HCT116 (cell line): ENCODE measurements at regions not wholly inside any gene's neighbourhood (a gene's known extent, or its start where the extent isn't known, plus 50 kb on each side); places are given as distances from the start of the nearest gene placed in this dataset.

Source experiments
- ATAC-seq: fragments of 200-7000 bp; cut with Tn5 transposase; 2 replicates; pipeline ENCODE4 v1.9.1; 2020; ENCODE audit warnings: mild to moderate bottlenecking, moderate library complexity
- BruUV-seq: library from RNA; stranded (reverse); fragments of 400-500 nt; replicated peaks from 2 replicates; lab custom pipeline; 2021; lab: Mats Ljungman, UMichigan
- CTCF ChIA-PET: fragments of 300-600 bp; sonication (Branson Sonifier 250); formaldehyde crosslinking; loops from one replicate; lab custom pipeline; 2021; ENCODE audit warnings: antibody characterized with exemption; lab: Charles Lee
- POLR2A ChIA-PET: fragments of 300-600, 350-600 bp; sonication (Branson Sonifier 250); formaldehyde crosslinking; loops from one replicate; lab custom pipeline; 2021; ENCODE audit warnings: antibody characterized with exemption; lab: Charles Lee
- RAD21 ChIA-PET, 2 experiments: fragments of 300-600 bp; sonication (Branson Sonifier 250); formaldehyde crosslinking; loops; one replicate each; lab custom pipeline; 2023; ENCODE audit warnings: low total read pairs in 2 of 2; ENCODE audit not compliant: uncharacterized antibody in 2 of 2, unreplicated experiment in 2 of 2, low non-redundant PET in 1 of 2; lab: Charles Lee
- DNase-seq: peaks from one replicate; pipeline ENCODE4 v3.0.0-alpha.2; 2010; ENCODE audit warnings: low read depth, low spot score
- H2AFZ ChIP-seq: fragments of 200-600 bp; shearing (Covaris generic), sonication (generic); 2 replicates; pipeline ENCODE4 v1.6.1; 2017; ENCODE audit warnings: low read depth, mixed run types, mixed read lengths, antibody characterized with exemption, low read length; ENCODE audit not compliant: poor library complexity, severe bottlenecking
- H3K27ac ChIP-seq: 2 replicates; pipeline ENCODE4 v1.5.1; 2012; ENCODE audit warnings: low read depth, low read length
- H3K27me3 ChIP-seq: fragments of 200-600 bp; sonication (generic); 2 replicates; pipeline ENCODE4 v1.6.1; 2016; ENCODE audit warnings: mixed run types, low read length, mixed read lengths; ENCODE audit not compliant: insufficient read depth
- H3K36me3 ChIP-seq, 2 experiments: fragments of 200-500 bp in 1 of 2; fragments of 200-600 bp in 1 of 2; sonication (Bioruptor generic) in 1 of 2; sonication (generic) in 1 of 2; 2 replicates each; pipeline versions ENCODE4 v1.5.1 to v1.6.1; 2014 to 2016; ENCODE audit warnings: low read length in 2 of 2, inconsistent platforms in 1 of 2, mixed read lengths in 1 of 2, mixed run types in 1 of 2; ENCODE audit not compliant: insufficient read depth in 2 of 2, control insufficient read depth in 1 of 2
- H3K4me1 ChIP-seq, 2 experiments: fragments of 200-600 bp in 1 of 2; sonication (generic) in 1 of 2; 2 replicates each; pipeline versions ENCODE4 v1.5.1 to v1.6.1; 2012 to 2017; ENCODE audit warnings: low read length in 2 of 2, inconsistent platforms in 1 of 2, mild to moderate bottlenecking in 1 of 2, mixed read lengths in 1 of 2, mixed run types in 1 of 2, moderate library complexity in 1 of 2; ENCODE audit not compliant: insufficient read depth in 2 of 2, control insufficient read depth in 1 of 2
- H3K4me2 ChIP-seq: fragments of 200-600 bp; sonication (generic); 2 replicates; pipeline ENCODE4 v1.6.1; 2017; ENCODE audit warnings: mixed run types, low read length, mixed read lengths
- H3K4me3 ChIP-seq, 2 experiments: fragments of 200-600 bp in 1 of 2; sonication (generic) in 1 of 2; replicated peaks in 1 of 2; 2 replicates each; pipeline ENCODE4 v1.5.1; 2011 to 2016; ENCODE audit warnings: low read length in 2 of 2, control low read depth in 1 of 2, low read depth in 1 of 2, mild to moderate bottlenecking in 1 of 2, mixed read lengths in 1 of 2, mixed run types in 1 of 2
- H3K79me2 ChIP-seq: fragments of 200-600 bp; sonication (generic); 2 replicates; pipeline ENCODE4 v1.6.1; 2017; ENCODE audit warnings: mild to moderate bottlenecking, mixed run types, low read length, moderate library complexity, mixed read lengths; ENCODE audit not compliant: insufficient read depth
- H3K9ac ChIP-seq: fragments of 200-600 bp; sonication (generic); 2 replicates; pipeline ENCODE4 v1.6.1; 2016; ENCODE audit warnings: low read length, mixed read lengths
- H3K9me2 ChIP-seq: fragments of 200-600 bp; sonication (generic), shearing (Covaris generic); 2 replicates; pipeline ENCODE4 v1.6.1; 2017; ENCODE audit warnings: mixed run types, mild to moderate bottlenecking, moderate library complexity; ENCODE audit not compliant: insufficient read depth
- H3K9me3 ChIP-seq, 2 experiments: fragments of 200-500 bp in 1 of 2; fragments of 200-600 bp in 1 of 2; sonication (Bioruptor generic) in 1 of 2; sonication (generic) in 1 of 2; 2 replicates each; pipeline ENCODE4 v1.6.1; 2014 to 2017; ENCODE audit warnings: low read length in 2 of 2, mixed read lengths in 2 of 2, inconsistent platforms in 1 of 2, low read depth in 1 of 2, mild to moderate bottlenecking in 1 of 2, mixed run types in 1 of 2, moderate library complexity in 1 of 2; ENCODE audit not compliant: control insufficient read depth in 1 of 2, insufficient read depth in 1 of 2
- H4K20me1 ChIP-seq: fragments of 200-600 bp; sonication (generic), shearing (Covaris generic); 2 replicates; pipeline ENCODE4 v1.6.1; 2017; ENCODE audit warnings: mixed run types, mild to moderate bottlenecking, moderate library complexity; ENCODE audit not compliant: insufficient read depth
- CBX3 ChIP-seq: IDR thresholded peaks from 2 replicates; pipeline ENCODE4 v1.6.1; 2012; ENCODE audit warnings: low read depth
- CTCF ChIP-seq, 3 experiments: fragments of 200-600 bp in 1 of 3; sonication (generic) in 1 of 3; IDR thresholded peaks in 2 of 3; conservative IDR thresholded peaks in 1 of 3; 2 replicates each; pipeline ENCODE4 v1.5.1; 2012 to 2017; ENCODE audit warnings: low read depth in 2 of 3, low read length in 2 of 3, antibody characterized with exemption in 1 of 3, borderline replicate concordance in 1 of 3, control low read depth in 1 of 3, mild to moderate bottlenecking in 1 of 3, mixed read lengths in 1 of 3, mixed run types in 1 of 3, moderate library complexity in 1 of 3; ENCODE audit not compliant: insufficient read depth in 1 of 3
- EGR1 ChIP-seq: IDR thresholded peaks from 2 replicates; pipeline ENCODE4 v1.6.1; 2012; ENCODE audit warnings: low read depth
- EZH2 ChIP-seq: fragments of 200-600 bp; sonication (generic); IDR thresholded peaks from 2 replicates; pipeline ENCODE4 v1.6.1; 2017; ENCODE audit warnings: antibody characterized with exemption, mixed run types
- EZH2phosphoT487 ChIP-seq: fragments of 200-600 bp; IDR thresholded peaks from 2 replicates; pipeline ENCODE4 v1.6.1; 2018; ENCODE audit warnings: antibody characterized with exemption, borderline replicate concordance
- JUND ChIP-seq: IDR thresholded peaks from 2 replicates; pipeline ENCODE4 v1.6.1; 2012
- POLR2AphosphoS5 ChIP-seq: IDR thresholded peaks from 2 replicates; pipeline ENCODE4 v1.6.1; 2011; ENCODE audit warnings: mild to moderate bottlenecking, low read depth, low read length, moderate library complexity
- REST ChIP-seq: IDR thresholded peaks from 2 replicates; pipeline ENCODE4 v1.6.1; 2012; ENCODE audit warnings: low read depth
- TCF7L2 ChIP-seq: IDR thresholded peaks from 2 replicates; pipeline ENCODE4 v1.7.0; 2011; ENCODE audit warnings: borderline replicate concordance, inconsistent platforms; ENCODE audit not compliant: insufficient read depth, insufficient read length; ENCODE audit errors: extremely low read depth
- ZBTB33 ChIP-seq: IDR thresholded peaks from 2 replicates; pipeline ENCODE4 v1.6.1; 2011; ENCODE audit warnings: mild to moderate bottlenecking, low read length, moderate library complexity; ENCODE audit not compliant: insufficient replicate concordance; ENCODE audit errors: extremely low read depth
- ZFX ChIP-seq: fragments of 450-650 bp; IDR thresholded peaks from 2 replicates; pipeline ENCODE4 v1.6.1; 2017
- ZNF274 ChIP-seq: fragments of 200-500 bp; sonication (Bioruptor generic); IDR thresholded peaks from 2 replicates; pipeline ENCODE4 v1.6.1; 2014; ENCODE audit warnings: mild to moderate bottlenecking, low read depth, low read length, inconsistent platforms
- intact Hi-C: fragments of 100-400 bp; cut with micrococcal nuclease; formaldehyde crosslinking; loops from 2 replicates; pipeline ENCODE4 v1.10.0; 2022
- TF ChIP-seq, protein P1 (sequence below): IDR thresholded peaks from 2 replicates; pipeline ENCODE4 v1.6.1; 2012

DNA sequence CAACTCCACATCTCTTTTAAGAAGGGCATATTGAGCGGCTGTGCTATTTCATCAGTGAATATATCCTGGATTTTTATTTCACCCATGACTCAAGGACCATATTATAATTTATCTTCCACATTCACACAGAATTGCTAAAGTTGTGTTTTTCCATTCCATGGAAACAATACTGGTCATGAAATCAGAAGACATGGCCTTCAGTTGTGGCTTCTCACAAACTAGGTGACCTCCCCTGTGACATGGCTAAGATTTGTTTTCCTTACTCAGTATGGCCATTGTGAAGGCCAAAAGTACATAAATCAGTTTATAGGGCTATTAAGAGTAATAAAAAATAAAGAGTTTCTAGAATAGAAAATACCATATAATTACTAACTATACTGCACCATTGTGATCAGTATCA, 415.6 kb downstream of the OXSM start:
- Histone ChIP-seq H2AFZ (no peak overlapping the region), H3K4me1 (no peaks in the 10 kb centered on the region), H3K9me3 (peaks cover 4% of the 10 kb centered on the region in 2 experiments; a peak in 2 of 4 replicates), H4K20me1 (no peaks in the 10 kb centered on the region), H3K27me3 (no peaks in the 10 kb centered on the region), H3K9ac (no peak overlapping the region), H3K79me2 (no peaks in the 10 kb centered on the region), H3K27ac (no peak overlapping the region), H3K36me3 (no peaks in the 10 kb centered on the region), H3K9me2 (no peaks in the 10 kb centered on the region), H3K4me3 (no peak overlapping the region), H3K4me2 (no peak overlapping the region)
- DNase-seq (no peak), ATAC-seq (no peak)
- ChIA-PET RAD21 (no interaction called here), POLR2A (no interaction called here), CTCF (no interaction called here)
- TF ChIP-seq ZFX: no peak
- BruUV-seq: no TSS peak
- intact Hi-C loops: no loop called here

DNA sequence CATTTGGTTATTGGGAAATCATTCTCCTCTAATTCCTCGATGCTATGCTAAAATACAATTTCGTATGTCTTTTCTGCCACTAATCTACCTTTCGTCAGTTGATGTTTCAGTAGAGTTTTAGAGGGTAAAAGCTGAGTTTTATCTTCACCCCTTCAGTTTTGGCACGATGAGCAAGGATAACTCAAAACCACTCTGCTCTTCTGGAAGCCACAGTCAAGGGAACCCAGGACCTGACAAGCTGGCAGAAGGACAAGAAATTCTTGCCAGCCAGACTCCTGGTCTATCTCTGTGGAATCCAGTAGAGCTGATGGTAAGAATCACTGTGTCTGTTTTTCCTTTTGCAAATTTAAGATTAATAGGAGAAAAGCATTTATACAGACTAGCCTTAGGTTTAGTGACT, 414.4 kb upstream of the LRRC3B start:
- H3K4me2 ChIP-seq: no peak overlapping the region
- peaks cover 4% of the 10 kb centered on the region in 2 experiments; a peak in 2 of 4 replicates for H3K9me3 ChIP-seq
- ATAC-seq (no peak), DNase-seq (no peak)
- H3K9ac ChIP-seq: no peak overlapping the region
- H4K20me1 ChIP-seq: no peaks in the 10 kb centered on the region
- no peaks in the 10 kb centered on the region for H3K27me3 ChIP-seq
- no peaks in the 10 kb centered on the region for H3K9me2 ChIP-seq
- POLR2A ChIA-PET: no interaction called here
- BruUV-seq: no TSS peak
- intact Hi-C loops: no loop called here
- no peak overlapping the region for H2AFZ ChIP-seq
- H3K79me2 ChIP-seq: no peaks in the 10 kb centered on the region
- no peak overlapping the region for H3K27ac ChIP-seq
- CTCF ChIA-PET: no interaction called here
- H3K4me1 ChIP-seq: no peaks in the 10 kb centered on the region
- H3K36me3 ChIP-seq: no peaks in the 10 kb centered on the region
- RAD21 ChIA-PET: no interaction called here
- H3K4me3 ChIP-seq: no peak overlapping the region
- TF ChIP-seq, protein P1, sequence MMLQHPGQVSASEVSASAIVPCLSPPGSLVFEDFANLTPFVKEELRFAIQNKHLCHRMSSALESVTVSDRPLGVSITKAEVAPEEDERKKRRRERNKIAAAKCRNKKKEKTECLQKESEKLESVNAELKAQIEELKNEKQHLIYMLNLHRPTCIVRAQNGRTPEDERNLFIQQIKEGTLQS: no peak
- TF ChIP-seq REST (no peak), ZNF274 (no peak), POLR2AphosphoS5 (no peak), EZH2 (no peak), ZFX (no peak), EGR1 (no peak), TCF7L2 (no peak), EZH2phosphoT487 (no peak), ZBTB33 (no peak), CBX3 (no peak), CTCF (IDR thresholded peaks at IDR 0.05 in 2 of 3, conservative IDR thresholded peaks at IDR 0.05 in 1 of 3; ENCODE audit: borderline replicate concordance in 1 of 3, insufficient read depth in 1 of 3, low read depth in 2 of 3, low read length in 2 of 3) (no peak), JUND (no peak)
